ENCODE measurements at regions not wholly inside any gene's neighbourhood (a gene's known extent, or its start where the extent isn't known, plus 50 kb on each side); places are given as distances from the start of the nearest gene placed in this dataset.

- no peaks in the 10 kb centered on the region for H3K9me3 ChIP-seq (replicated peaks in 1 of 2; ENCODE audit: control insufficient read depth in 1 of 2, insufficient read depth in 1 of 2, low read length in 2 of 2)
- H3K79me2 ChIP-seq (ENCODE audit: insufficient read depth, low read length) = no peaks in the 10 kb centered on the region
- Mint-ChIP-seq H3K36me3 (no peaks in the 10 kb centered on the region), H3K27me3 (ENCODE audit: low read depth in 3 of 3) (peaks cover 0 to 3% (median 2%) of the 10 kb centered on the region in 3 donors), H3K4me3 (no peak overlapping the region), H3K27ac (no peak overlapping the region), H3K9me3 (peaks cover 0 to 2% (median 0%) of the 10 kb centered on the region in 7 donors), H3K4me1 (no peaks in the 10 kb centered on the region)
- no peak for TF ChIP-seq CTCF (IDR thresholded peaks at IDR 0.05)
- H3K9ac ChIP-seq (ENCODE audit: insufficient read depth, low read length, poor library complexity, severe bottlenecking) = no peak overlapping the region
- no peak overlapping the region for H3K4me3 ChIP-seq (replicated peaks in 1 of 3; ENCODE audit: low read depth in 2 of 3, low read length in 3 of 3)
- H4K20me1 ChIP-seq (ENCODE audit: insufficient read depth, low read length) = no peaks in the 10 kb centered on the region
- no peak overlapping the region for H3K27ac ChIP-seq (ENCODE audit: low read depth in 1 of 2, low read length in 2 of 2)
- no peaks in the 10 kb centered on the region for H3K27me3 ChIP-seq (ENCODE audit: control insufficient read depth in 2 of 2, insufficient read depth in 2 of 2, low read length in 2 of 2)
- intact Hi-C loops (cut with micrococcal nuclease) = loop anchor here in 1 of 2 donors (10.0 kb wide), 1 partner anchor 202 kb away; no protein-coding TSS in a partner anchor
- no peaks in the 10 kb centered on the region for H3K4me1 ChIP-seq (ENCODE audit: control insufficient read depth in 1 of 2, insufficient read depth in 2 of 2, low read length in 2 of 2)
- H2AFZ ChIP-seq (ENCODE audit: insufficient read depth, low read depth, low read length, poor library complexity, severe bottlenecking) = no peak overlapping the region
- DNase-seq = no peak
- no peaks in the 10 kb centered on the region for H3K36me3 ChIP-seq (replicated peaks in 1 of 2; ENCODE audit: control insufficient read depth in 1 of 2, insufficient read depth in 2 of 2, low read length in 2 of 2)
- H3K4me2 ChIP-seq (replicated peaks; ENCODE audit: extremely low read depth, low read length, poor library complexity, severe bottlenecking) = no peak overlapping the region
Observed at GRCh38 chr13:24022568-24022967, 125.3 kb upstream of the C1QTNF9B start.

GRCh38 chr13:24023073-24023472 is 125.8 kb upstream of the C1QTNF9B start:
- no peaks in the 10 kb centered on the region for H3K4me1 ChIP-seq (ENCODE audit: control insufficient read depth in 1 of 2, insufficient read depth in 2 of 2, low read length in 2 of 2)
- no peak for TF ChIP-seq CTCF (IDR thresholded peaks at IDR 0.05)
- H3K36me3 Mint-ChIP-seq = no peaks in the 10 kb centered on the region
- no peak overlapping the region for H3K27ac ChIP-seq (ENCODE audit: low read depth in 1 of 2, low read length in 2 of 2)
- no peak overlapping the region for H3K4me3 Mint-ChIP-seq
- no peak overlapping the region for H3K27ac Mint-ChIP-seq
- H3K4me1 Mint-ChIP-seq = no peaks in the 10 kb centered on the region
- H3K9me3 Mint-ChIP-seq = peaks cover 0 to 2% (median 0%) of the 10 kb centered on the region in 7 donors
- no peaks in the 10 kb centered on the region for H3K27me3 ChIP-seq (ENCODE audit: control insufficient read depth in 2 of 2, insufficient read depth in 2 of 2, low read length in 2 of 2)
- no peak overlapping the region for H3K9ac ChIP-seq (ENCODE audit: insufficient read depth, low read length, poor library complexity, severe bottlenecking)
- H3K4me3 ChIP-seq (replicated peaks in 1 of 3; ENCODE audit: low read depth in 2 of 3, low read length in 3 of 3) = no peak overlapping the region
- H3K4me2 ChIP-seq (replicated peaks; ENCODE audit: extremely low read depth, low read length, poor library complexity, severe bottlenecking) = no peak overlapping the region
- H2AFZ ChIP-seq (ENCODE audit: insufficient read depth, low read depth, low read length, poor library complexity, severe bottlenecking) = no peak overlapping the region
- H3K36me3 ChIP-seq (replicated peaks in 1 of 2; ENCODE audit: control insufficient read depth in 1 of 2, insufficient read depth in 2 of 2, low read length in 2 of 2) = no peaks in the 10 kb centered on the region
- H3K79me2 ChIP-seq (ENCODE audit: insufficient read depth, low read length) = no peaks in the 10 kb centered on the region
- H3K27me3 Mint-ChIP-seq (ENCODE audit: low read depth in 3 of 3) = peaks cover 0 to 4% (median 3%) of the 10 kb centered on the region in 3 donors
- intact Hi-C loops (cut with micrococcal nuclease) = loop anchor here in 1 of 2 donors (10.0 kb wide), 1 partner anchor 202 kb away; no protein-coding TSS in a partner anchor
- H3K9me3 ChIP-seq (replicated peaks in 1 of 2; ENCODE audit: control insufficient read depth in 1 of 2, insufficient read depth in 1 of 2, low read length in 2 of 2) = no peaks in the 10 kb centered on the region
- no peak for DNase-seq
- H4K20me1 ChIP-seq (ENCODE audit: insufficient read depth, low read length) = no peaks in the 10 kb centered on the region
- WGBS (ENCODE audit: insufficient coverage) = no CpG with 5 or more reads among the region's 1 CpG
